ENCODE measurements at regions not wholly inside any gene's neighbourhood (a gene's known extent, or its start where the extent isn't known, plus 50 kb on each side); places are given as distances from the start of the nearest gene placed in this dataset.
A peak's percentile ranks its signal among the peaks of the same experiment; 100 is the strongest.

GRCh38 chr17:73735245-73735644 is 91.0 kb upstream of the SDK2 start:
- no peaks in the 10 kb centered on the region for H3K36me3 ChIP-seq
- no peak overlapping the region for H3K4me3 ChIP-seq
- ATAC-seq (no peak), DNase-seq (no peak)
- peaks cover 4% of the 10 kb centered on the region for H3K27me3 ChIP-seq (ENCODE audit: low read depth)
- intact Hi-C loops (cut with DNase I): no loop called here
- TF ChIP-seq, protein P1, sequence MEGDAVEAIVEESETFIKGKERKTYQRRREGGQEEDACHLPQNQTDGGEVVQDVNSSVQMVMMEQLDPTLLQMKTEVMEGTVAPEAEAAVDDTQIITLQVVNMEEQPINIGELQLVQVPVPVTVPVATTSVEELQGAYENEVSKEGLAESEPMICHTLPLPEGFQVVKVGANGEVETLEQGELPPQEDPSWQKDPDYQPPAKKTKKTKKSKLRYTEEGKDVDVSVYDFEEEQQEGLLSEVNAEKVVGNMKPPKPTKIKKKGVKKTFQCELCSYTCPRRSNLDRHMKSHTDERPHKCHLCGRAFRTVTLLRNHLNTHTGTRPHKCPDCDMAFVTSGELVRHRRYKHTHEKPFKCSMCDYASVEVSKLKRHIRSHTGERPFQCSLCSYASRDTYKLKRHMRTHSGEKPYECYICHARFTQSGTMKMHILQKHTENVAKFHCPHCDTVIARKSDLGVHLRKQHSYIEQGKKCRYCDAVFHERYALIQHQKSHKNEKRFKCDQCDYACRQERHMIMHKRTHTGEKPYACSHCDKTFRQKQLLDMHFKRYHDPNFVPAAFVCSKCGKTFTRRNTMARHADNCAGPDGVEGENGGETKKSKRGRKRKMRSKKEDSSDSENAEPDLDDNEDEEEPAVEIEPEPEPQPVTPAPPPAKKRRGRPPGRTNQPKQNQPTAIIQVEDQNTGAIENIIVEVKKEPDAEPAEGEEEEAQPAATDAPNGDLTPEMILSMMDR (IDR thresholded peaks at IDR 0.05): no peak
- peaks cover 15% of the 10 kb centered on the region for H3K4me1 ChIP-seq
- no peak overlapping the region for H3K27ac ChIP-seq
- peaks cover 7% of the 10 kb centered on the region for H3K9me3 ChIP-seq

GRCh38 chr17:73738751-73739575 is 94.7 kb upstream of the SDK2 start:
- intact Hi-C loops (cut with DNase I): no loop called here
- DNase-seq (no peak), ATAC-seq (no peak)
- no peak overlapping the region for H3K27ac ChIP-seq
- no peaks in the 10 kb centered on the region for H3K36me3 ChIP-seq
- TF ChIP-seq, protein P1 (IDR thresholded peaks at IDR 0.05): no peak
- no peaks in the 10 kb centered on the region for H3K9me3 ChIP-seq
- peaks cover 9% of the 10 kb centered on the region for H3K4me1 ChIP-seq
- H3K4me3 ChIP-seq: no peak overlapping the region
- H3K27me3 ChIP-seq (ENCODE audit: low read depth): peaks cover 4% of the 10 kb centered on the region

- ATAC-seq: peak in 1 of 2 donors; percentile 38
Measured at GRCh38 chr17:73740370-73740769, 96.1 kb upstream of the SDK2 start.

GRCh38 chr17:73742948-73743381 is 98.7 kb upstream of the SDK2 start:
- Histone ChIP-seq H3K4me1 (peaks cover 9% of the 10 kb centered on the region), H3K27ac (no peak overlapping the region), H3K4me3 (no peak overlapping the region), H3K9me3 (no peaks in the 10 kb centered on the region), H3K36me3 (no peaks in the 10 kb centered on the region), H3K27me3 (ENCODE audit: low read depth) (peaks cover 9% of the 10 kb centered on the region)
- TF ChIP-seq, protein P1 (IDR thresholded peaks at IDR 0.05): no peak
- DNase-seq: no peak
- ATAC-seq: no peak
- intact Hi-C loops (cut with DNase I): no loop called here

More at GRCh38 chr17:73740370-73740769, 96.1 kb upstream of the SDK2 start:
- Histone ChIP-seq H3K4me3 (no peak overlapping the region), H3K36me3 (no peaks in the 10 kb centered on the region), H3K27ac (no peak overlapping the region), H3K27me3 (ENCODE audit: low read depth) (peaks cover 4% of the 10 kb centered on the region), H3K9me3 (no peaks in the 10 kb centered on the region), H3K4me1 (peaks cover 9% of the 10 kb centered on the region)
- no peak for DNase-seq
- intact Hi-C loops (cut with DNase I): no loop called here
- TF ChIP-seq, protein P1 (IDR thresholded peaks at IDR 0.05): no peak

DNA sequence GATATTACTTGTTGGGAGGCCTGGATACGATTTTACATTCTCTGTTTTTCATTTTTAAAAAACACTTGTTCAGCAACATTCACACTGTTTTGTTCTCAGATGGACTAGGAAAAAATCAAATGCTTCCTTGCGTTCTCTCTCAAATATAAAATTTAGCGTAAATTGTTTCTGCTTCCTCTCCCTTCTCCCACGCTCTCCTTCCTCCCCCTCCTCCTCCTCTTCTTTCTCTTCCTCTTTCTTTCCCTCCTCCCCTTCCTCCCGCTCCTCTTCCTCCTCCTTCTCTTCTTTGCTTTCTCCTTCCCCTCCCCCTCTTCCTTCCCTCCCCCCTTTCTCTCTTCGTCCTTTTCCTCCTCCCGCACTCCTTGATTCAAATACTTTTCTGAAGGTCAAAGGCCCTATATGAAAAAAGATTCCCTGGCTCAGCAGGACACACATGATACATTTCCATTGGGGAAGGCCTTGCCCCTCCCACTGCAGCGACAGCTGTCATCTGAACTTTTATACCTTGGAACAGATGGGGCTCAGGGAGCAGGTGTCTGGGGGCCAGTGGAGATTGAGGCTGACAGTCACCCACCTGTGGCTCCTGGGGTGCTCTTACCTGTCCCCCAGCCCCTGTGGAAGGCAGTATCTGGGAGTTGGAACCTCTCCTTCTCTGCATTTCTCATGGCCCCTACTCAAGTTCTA is 99.4 kb upstream of the SDK2 start:
- ATAC-seq: no peak

More for the DNA sequence above, 99.4 kb upstream of the SDK2 start:
- no peaks in the 10 kb centered on the region for H3K36me3 ChIP-seq
- no peaks in the 10 kb centered on the region for H3K9me3 ChIP-seq
- DNase-seq: no peak
- intact Hi-C loops (cut with DNase I): no loop called here
- TF ChIP-seq, protein P1 (IDR thresholded peaks at IDR 0.05): no peak
- peaks cover 15% of the 10 kb centered on the region for H3K27me3 ChIP-seq (ENCODE audit: low read depth)
- no peak overlapping the region for H3K4me3 ChIP-seq
- H3K4me1 ChIP-seq: peaks cover 9% of the 10 kb centered on the region
- no peak overlapping the region for H3K27ac ChIP-seq
